ENCODE measurements at regions not wholly inside any gene's neighbourhood (a gene's known extent, or its start where the extent isn't known, plus 50 kb on each side); places are given as distances from the start of the nearest gene placed in this dataset.

- no peaks in the 10 kb centered on the region for H4K20me1 ChIP-seq (ENCODE audit: insufficient read depth)
- no peak overlapping the region for H3K27ac ChIP-seq
- H3K4me2 ChIP-seq: no peak overlapping the region
- no peak overlapping the region for H3K9ac ChIP-seq
- H3K79me2 ChIP-seq (ENCODE audit: insufficient read depth, low read depth): no peaks in the 10 kb centered on the region
- H3K4me3 ChIP-seq (IDR thresholded peaks at IDR 0.05; ENCODE audit: insufficient read depth, low read depth, low read length): no peak overlapping the region
- no peak for TF ChIP-seq CTCF (conservative IDR thresholded peaks at IDR 0.05; ENCODE audit: low read depth, low read length)
- no peak overlapping the region for H2AFZ ChIP-seq (ENCODE audit: low read depth)
- H3K27me3 ChIP-seq (ENCODE audit: insufficient read depth, low read depth): no peaks in the 10 kb centered on the region
- H3K4me1 ChIP-seq (ENCODE audit: low read depth, poor library complexity, severe bottlenecking): no peaks in the 10 kb centered on the region
- no peaks in the 10 kb centered on the region for H3K36me3 ChIP-seq (ENCODE audit: insufficient read depth)
Observed at GRCh38 chr13:60924856-60925255, 490.8 kb downstream of the PCDH20 start.

- H3K4me2 ChIP-seq: no peak overlapping the region
- no peak overlapping the region for H3K4me3 ChIP-seq (IDR thresholded peaks at IDR 0.05; ENCODE audit: insufficient read depth, low read depth, low read length)
- no peaks in the 10 kb centered on the region for H3K27me3 ChIP-seq (ENCODE audit: insufficient read depth, low read depth)
- H2AFZ ChIP-seq (ENCODE audit: low read depth): no peak overlapping the region
- TF ChIP-seq CTCF (conservative IDR thresholded peaks at IDR 0.05; ENCODE audit: low read depth, low read length): no peak
- H3K79me2 ChIP-seq (ENCODE audit: insufficient read depth, low read depth): no peaks in the 10 kb centered on the region
- no peaks in the 10 kb centered on the region for H3K36me3 ChIP-seq (ENCODE audit: insufficient read depth)
- no peaks in the 10 kb centered on the region for H4K20me1 ChIP-seq (ENCODE audit: insufficient read depth)
- no peak overlapping the region for H3K27ac ChIP-seq
- H3K9ac ChIP-seq: no peak overlapping the region
- H3K4me1 ChIP-seq (ENCODE audit: low read depth, poor library complexity, severe bottlenecking): no peaks in the 10 kb centered on the region
Observed at GRCh38 chr13:60922576-60923231, 492.9 kb downstream of the PCDH20 start.

- Histone ChIP-seq H3K9ac (no peak overlapping the region), H3K27ac (no peak overlapping the region), H3K79me2 (ENCODE audit: insufficient read depth, low read depth) (no peaks in the 10 kb centered on the region), H3K27me3 (ENCODE audit: insufficient read depth, low read depth) (no peaks in the 10 kb centered on the region), H3K4me3 (IDR thresholded peaks at IDR 0.05; ENCODE audit: insufficient read depth, low read depth, low read length) (no peak overlapping the region), H3K36me3 (ENCODE audit: insufficient read depth) (no peaks in the 10 kb centered on the region), H3K4me1 (ENCODE audit: low read depth, poor library complexity, severe bottlenecking) (no peaks in the 10 kb centered on the region), H3K4me2 (no peak overlapping the region), H2AFZ (ENCODE audit: low read depth) (no peak overlapping the region), H4K20me1 (ENCODE audit: insufficient read depth) (no peaks in the 10 kb centered on the region)
- no peak for TF ChIP-seq CTCF (conservative IDR thresholded peaks at IDR 0.05; ENCODE audit: low read depth, low read length)
Observed at GRCh38 chr13:60893801-60894200, 496.8 kb downstream of the TDRD3 start.

- Histone ChIP-seq H3K79me2 (ENCODE audit: insufficient read depth, low read depth) (no peaks in the 10 kb centered on the region), H2AFZ (ENCODE audit: low read depth) (no peak overlapping the region), H3K4me3 (IDR thresholded peaks at IDR 0.05; ENCODE audit: insufficient read depth, low read depth, low read length) (no peak overlapping the region), H3K4me1 (ENCODE audit: low read depth, poor library complexity, severe bottlenecking) (no peaks in the 10 kb centered on the region), H3K27ac (no peak overlapping the region), H3K9ac (no peak overlapping the region), H4K20me1 (ENCODE audit: insufficient read depth) (no peaks in the 10 kb centered on the region), H3K4me2 (no peak overlapping the region), H3K27me3 (ENCODE audit: insufficient read depth, low read depth) (no peaks in the 10 kb centered on the region), H3K36me3 (ENCODE audit: insufficient read depth) (no peaks in the 10 kb centered on the region)
- TF ChIP-seq CTCF (conservative IDR thresholded peaks at IDR 0.05; ENCODE audit: low read depth, low read length): no peak
Observed at GRCh38 chr13:60887711-60888110, 490.7 kb downstream of the TDRD3 start.

Data from KMS-11 (cell line).